ENCODE measurements at regions not wholly inside any gene's neighbourhood (a gene's known extent, or its start where the extent isn't known, plus 50 kb on each side); places are given as distances from the start of the nearest gene placed in this dataset.

GRCh38 chr20:48286601-48287000 is 501.3 kb upstream of the SULF2 start:
- Histone ChIP-seq H3K27me3 (ENCODE audit: control insufficient read depth, insufficient read depth, low read length) (no peaks in the 10 kb centered on the region), H3K36me3 (ENCODE audit: control insufficient read depth, insufficient read depth, low read length) (no peaks in the 10 kb centered on the region), H3K27ac (ENCODE audit: low read depth, low read length) (peak overlapping the region; percentile 73), H3K9me3 (ENCODE audit: control insufficient read depth, insufficient read depth, low read length) (no peaks in the 10 kb centered on the region), H3K4me3 (ENCODE audit: low read depth, low read length) (no peak overlapping the region), H3K4me1 (ENCODE audit: control insufficient read depth, insufficient read depth, low read length) (peaks cover 21% of the 10 kb centered on the region)
- no peak for DNase-seq (ENCODE audit: low read depth in 4 of 6, low spot score in 6 of 6)
- no CpG with 5 or more reads among the region's 1 CpG for WGBS (ENCODE audit: insufficient coverage)

GRCh38 chr20:48285656-48286055 is 500.4 kb upstream of the SULF2 start:
- Histone ChIP-seq H3K27ac (ENCODE audit: low read depth, low read length) (no peak overlapping the region), H3K36me3 (ENCODE audit: control insufficient read depth, insufficient read depth, low read length) (no peaks in the 10 kb centered on the region), H3K4me1 (ENCODE audit: control insufficient read depth, insufficient read depth, low read length) (peaks cover 21% of the 10 kb centered on the region), H3K27me3 (ENCODE audit: control insufficient read depth, insufficient read depth, low read length) (no peaks in the 10 kb centered on the region), H3K9me3 (ENCODE audit: control insufficient read depth, insufficient read depth, low read length) (no peaks in the 10 kb centered on the region), H3K4me3 (ENCODE audit: low read depth, low read length) (no peak overlapping the region)
- no CpG with 5 or more reads among the region's 1 CpG for WGBS (ENCODE audit: insufficient coverage)
- DNase-seq (ENCODE audit: low read depth in 4 of 6, low spot score in 6 of 6) = no peak

- WGBS (ENCODE audit: insufficient coverage) = 100% methylated on average over 1 of the region's 2 CpGs
- DNase-seq (ENCODE audit: low read depth in 4 of 6, low spot score in 6 of 6) = no peak
- no peaks in the 10 kb centered on the region for H3K36me3 ChIP-seq (ENCODE audit: control insufficient read depth, insufficient read depth, low read length)
- no peak overlapping the region for H3K4me3 ChIP-seq (ENCODE audit: low read depth, low read length)
- H3K9me3 ChIP-seq (ENCODE audit: control insufficient read depth, insufficient read depth, low read length) = no peaks in the 10 kb centered on the region
- no peaks in the 10 kb centered on the region for H3K27me3 ChIP-seq (ENCODE audit: control insufficient read depth, insufficient read depth, low read length)
- peaks cover 21% of the 10 kb centered on the region for H3K4me1 ChIP-seq (ENCODE audit: control insufficient read depth, insufficient read depth, low read length)
- H3K27ac ChIP-seq (ENCODE audit: low read depth, low read length) = no peak overlapping the region
Measured at GRCh38 chr20:48284837-48285236, 499.6 kb upstream of the SULF2 start.

- no peak overlapping the region for H3K27ac ChIP-seq (ENCODE audit: low read depth, low read length)
Measured at GRCh38 chr20:48284315-48284714, 499.0 kb upstream of the SULF2 start.

GRCh38 chr20:48283470-48284110 is 498.3 kb upstream of the SULF2 start:
- 67% methylated on average over 12 of the region's 13 CpGs for WGBS (ENCODE audit: insufficient coverage)
- peak in 1 of 6 donors; percentile 49 for DNase-seq (ENCODE audit: low read depth in 4 of 6, low spot score in 6 of 6)
- Histone ChIP-seq H3K27ac (ENCODE audit: low read depth, low read length) (no peak overlapping the region), H3K9me3 (ENCODE audit: control insufficient read depth, insufficient read depth, low read length) (no peaks in the 10 kb centered on the region), H3K36me3 (ENCODE audit: control insufficient read depth, insufficient read depth, low read length) (no peaks in the 10 kb centered on the region), H3K4me3 (ENCODE audit: low read depth, low read length) (no peak overlapping the region), H3K27me3 (ENCODE audit: control insufficient read depth, insufficient read depth, low read length) (no peaks in the 10 kb centered on the region), H3K4me1 (ENCODE audit: control insufficient read depth, insufficient read depth, low read length) (peaks cover 21% of the 10 kb centered on the region)

More at GRCh38 chr20:48284315-48284714, 499.0 kb upstream of the SULF2 start:
- Histone ChIP-seq H3K4me3 (ENCODE audit: low read depth, low read length) (no peak overlapping the region), H3K4me1 (ENCODE audit: control insufficient read depth, insufficient read depth, low read length) (peaks cover 21% of the 10 kb centered on the region), H3K9me3 (ENCODE audit: control insufficient read depth, insufficient read depth, low read length) (no peaks in the 10 kb centered on the region), H3K36me3 (ENCODE audit: control insufficient read depth, insufficient read depth, low read length) (no peaks in the 10 kb centered on the region), H3K27me3 (ENCODE audit: control insufficient read depth, insufficient read depth, low read length) (no peaks in the 10 kb centered on the region)
- DNase-seq (ENCODE audit: low read depth in 4 of 6, low spot score in 6 of 6) = no peak
- no CpG with 5 or more reads among the region's 4 CpGs for WGBS (ENCODE audit: insufficient coverage)

- Histone ChIP-seq H3K4me3 (ENCODE audit: low read depth, low read length) (no peak overlapping the region), H3K27me3 (ENCODE audit: control insufficient read depth, insufficient read depth, low read length) (no peaks in the 10 kb centered on the region), H3K9me3 (ENCODE audit: control insufficient read depth, insufficient read depth, low read length) (no peaks in the 10 kb centered on the region), H3K36me3 (ENCODE audit: control insufficient read depth, insufficient read depth, low read length) (no peaks in the 10 kb centered on the region), H3K4me1 (ENCODE audit: control insufficient read depth, insufficient read depth, low read length) (peaks cover 21% of the 10 kb centered on the region), H3K27ac (ENCODE audit: low read depth, low read length) (no peak overlapping the region)
- DNase-seq (ENCODE audit: low read depth in 4 of 6, low spot score in 6 of 6) = no peak
- 90% methylated on average over 4 of the region's 4 CpGs for WGBS (ENCODE audit: insufficient coverage)
Measured at GRCh38 chr20:48282591-48283228, 497.4 kb upstream of the SULF2 start.

- 60% methylated on average over 2 of the region's 4 CpGs for WGBS (ENCODE audit: insufficient coverage)
- H3K27me3 ChIP-seq (ENCODE audit: control insufficient read depth, insufficient read depth, low read length) = no peaks in the 10 kb centered on the region
- DNase-seq (ENCODE audit: low read depth in 4 of 6, low spot score in 6 of 6) = peak in 1 of 6 donors; percentile 30
- no peaks in the 10 kb centered on the region for H3K36me3 ChIP-seq (ENCODE audit: control insufficient read depth, insufficient read depth, low read length)
- H3K4me3 ChIP-seq (ENCODE audit: low read depth, low read length) = no peak overlapping the region
- no peak overlapping the region for H3K27ac ChIP-seq (ENCODE audit: low read depth, low read length)
- H3K4me1 ChIP-seq (ENCODE audit: control insufficient read depth, insufficient read depth, low read length) = peaks cover 16% of the 10 kb centered on the region
- H3K9me3 ChIP-seq (ENCODE audit: control insufficient read depth, insufficient read depth, low read length) = no peaks in the 10 kb centered on the region
Measured at GRCh38 chr20:48281501-48281900, 496.2 kb upstream of the SULF2 start.

GRCh38 chr20:48278961-48279481 is 493.7 kb upstream of the SULF2 start:
- Histone ChIP-seq H3K4me3 (ENCODE audit: low read depth, low read length) (no peak overlapping the region), H3K4me1 (ENCODE audit: control insufficient read depth, insufficient read depth, low read length) (peaks cover 26% of the 10 kb centered on the region), H3K9me3 (ENCODE audit: control insufficient read depth, insufficient read depth, low read length) (no peaks in the 10 kb centered on the region), H3K36me3 (ENCODE audit: control insufficient read depth, insufficient read depth, low read length) (no peaks in the 10 kb centered on the region), H3K27ac (ENCODE audit: low read depth, low read length) (no peak overlapping the region), H3K27me3 (ENCODE audit: control insufficient read depth, insufficient read depth, low read length) (no peaks in the 10 kb centered on the region)
- DNase-seq (ENCODE audit: low read depth in 4 of 6, low spot score in 6 of 6) = no peak
- WGBS (ENCODE audit: insufficient coverage) = 100% methylated on average over 1 of the region's 2 CpGs

- no CpG with 5 or more reads among the region's 2 CpGs for WGBS (ENCODE audit: insufficient coverage)
- H3K27ac ChIP-seq (ENCODE audit: low read depth, low read length) = no peak overlapping the region
- H3K27me3 ChIP-seq (ENCODE audit: control insufficient read depth, insufficient read depth, low read length) = no peaks in the 10 kb centered on the region
- DNase-seq (ENCODE audit: low read depth in 4 of 6, low spot score in 6 of 6) = peak in 1 of 6 donors; percentile 76
- H3K4me1 ChIP-seq (ENCODE audit: control insufficient read depth, insufficient read depth, low read length) = peaks cover 15% of the 10 kb centered on the region
- H3K36me3 ChIP-seq (ENCODE audit: control insufficient read depth, insufficient read depth, low read length) = no peaks in the 10 kb centered on the region
- peaks cover 2% of the 10 kb centered on the region for H3K9me3 ChIP-seq (ENCODE audit: control insufficient read depth, insufficient read depth, low read length)
- H3K4me3 ChIP-seq (ENCODE audit: low read depth, low read length) = no peak overlapping the region
Measured at GRCh38 chr20:48277266-48277665, 492.0 kb upstream of the SULF2 start.

- Histone ChIP-seq H3K4me3 (ENCODE audit: low read depth, low read length) (no peak overlapping the region), H3K36me3 (ENCODE audit: control insufficient read depth, insufficient read depth, low read length) (no peaks in the 10 kb centered on the region), H3K27me3 (ENCODE audit: control insufficient read depth, insufficient read depth, low read length) (no peaks in the 10 kb centered on the region), H3K4me1 (ENCODE audit: control insufficient read depth, insufficient read depth, low read length) (peaks cover 15% of the 10 kb centered on the region), H3K27ac (ENCODE audit: low read depth, low read length) (no peak overlapping the region), H3K9me3 (ENCODE audit: control insufficient read depth, insufficient read depth, low read length) (peaks cover 2% of the 10 kb centered on the region)
- 83% methylated on average over 2 of the region's 3 CpGs for WGBS (ENCODE audit: insufficient coverage)
- no peak for DNase-seq (ENCODE audit: low read depth in 4 of 6, low spot score in 6 of 6)
Measured at GRCh38 chr20:48276021-48276342, 490.7 kb upstream of the SULF2 start.

Data from spinal cord (tissue), 9 donors.